ENCODE measurements at regions not wholly inside any gene's neighbourhood (a gene's known extent, or its start where the extent isn't known, plus 50 kb on each side); places are given as distances from the start of the nearest gene placed in this dataset.
A peak's percentile ranks its signal among the peaks of the same experiment; 100 is the strongest.

- no peaks in the 10 kb centered on the region for H3K4me1 ChIP-seq (ENCODE audit: control insufficient read depth in 2 of 3, insufficient read depth in 2 of 3, low read depth in 1 of 3, low read length in 3 of 3)
- no peaks in the 10 kb centered on the region for H3K27me3 ChIP-seq (ENCODE audit: control insufficient read depth, insufficient read depth, low read length)
- DNase-seq, result no peak
- H3K9me3 ChIP-seq (ENCODE audit: control insufficient read depth in 2 of 3, insufficient read depth in 1 of 3, low read length in 3 of 3), result no peaks in the 10 kb centered on the region
- FAIRE-seq, result no peak
- H3K27ac ChIP-seq (ENCODE audit: low read depth in 2 of 2, low read length in 2 of 2), result no peak overlapping the region
- TF ChIP-seq CTCF (IDR thresholded peaks at IDR 0.05; ENCODE audit: borderline replicate concordance, extremely low read depth, insufficient read depth), result no peak
- H3K36me3 ChIP-seq (ENCODE audit: control insufficient read depth in 2 of 3, insufficient read depth in 3 of 3, low read length in 3 of 3), result no peaks in the 10 kb centered on the region
- intact Hi-C loops (cut with DNase I), result no loop called here
- H3K9ac ChIP-seq (ENCODE audit: low read length in 3 of 3), result no peak overlapping the region
- H3K4me3 ChIP-seq (ENCODE audit: low read length in 3 of 3), result no peak overlapping the region
These were observed 64.4 kb upstream of the RAI14 start for GRCh38 chr5:34591723-34592122.

- Histone ChIP-seq H3K27me3 (ENCODE audit: control insufficient read depth, insufficient read depth, low read length) (no peaks in the 10 kb centered on the region), H3K36me3 (ENCODE audit: control insufficient read depth in 2 of 3, insufficient read depth in 3 of 3, low read length in 3 of 3) (no peaks in the 10 kb centered on the region), H3K9me3 (ENCODE audit: control insufficient read depth in 2 of 3, insufficient read depth in 1 of 3, low read length in 3 of 3) (no peaks in the 10 kb centered on the region), H3K27ac (ENCODE audit: low read depth in 2 of 2, low read length in 2 of 2) (no peak overlapping the region), H3K9ac (ENCODE audit: low read length in 3 of 3) (no peak overlapping the region), H3K4me3 (ENCODE audit: low read length in 3 of 3) (no peak overlapping the region), H3K4me1 (ENCODE audit: control insufficient read depth in 2 of 3, insufficient read depth in 2 of 3, low read depth in 1 of 3, low read length in 3 of 3) (peaks cover 0 to 9% (median 2%) of the 10 kb centered on the region in 3 donors)
- intact Hi-C loops (cut with DNase I), result no loop called here
- FAIRE-seq (no peak), DNase-seq (no peak)
- no peak for TF ChIP-seq CTCF (IDR thresholded peaks at IDR 0.05; ENCODE audit: borderline replicate concordance, extremely low read depth, insufficient read depth)
These were observed 58.8 kb upstream of the RAI14 start for GRCh38 chr5:34597034-34598027.

- Histone ChIP-seq H3K36me3 (ENCODE audit: control insufficient read depth in 2 of 3, insufficient read depth in 3 of 3, low read length in 3 of 3) (no peaks in the 10 kb centered on the region), H3K9ac (ENCODE audit: low read length in 3 of 3) (no peak overlapping the region), H3K4me3 (ENCODE audit: low read length in 3 of 3) (no peak overlapping the region), H3K27me3 (ENCODE audit: control insufficient read depth, insufficient read depth, low read length) (no peaks in the 10 kb centered on the region), H3K9me3 (ENCODE audit: control insufficient read depth in 2 of 3, insufficient read depth in 1 of 3, low read length in 3 of 3) (no peaks in the 10 kb centered on the region), H3K27ac (ENCODE audit: low read depth in 2 of 2, low read length in 2 of 2) (peak overlapping the region; percentile 26 to 27), H3K4me1 (ENCODE audit: control insufficient read depth in 2 of 3, insufficient read depth in 2 of 3, low read depth in 1 of 3, low read length in 3 of 3) (peaks cover 0 to 9% (median 2%) of the 10 kb centered on the region in 3 donors)
- intact Hi-C loops (cut with DNase I), result no loop called here
- FAIRE-seq, result peak; percentile 50
- no peak for TF ChIP-seq CTCF (IDR thresholded peaks at IDR 0.05; ENCODE audit: borderline replicate concordance, extremely low read depth, insufficient read depth)
- DNase-seq, result peak in 2 of 5 donors; percentile 50 to 72
These were observed 57.8 kb upstream of the RAI14 start for GRCh38 chr5:34598177-34598794.
